SU-DHL-6 (cell line): ENCODE measurements at regions not wholly inside any gene's neighbourhood (a gene's known extent, or its start where the extent isn't known, plus 50 kb on each side); places are given as distances from the start of the nearest gene placed in this dataset.

Experiments
- CTCF ChIP-seq: fragments of 200-600 bp; sonication (generic); IDR thresholded peaks from one replicate; pipeline ENCODE4 v1.5.1; 2017; ENCODE audit warnings: antibody characterized with exemption, mild to moderate bottlenecking, low read length, moderate library complexity; ENCODE audit not compliant: insufficient read depth, poor library complexity, severe bottlenecking
- EZH2phosphoT487 ChIP-seq: fragments of 200-600 bp; sonication (generic), shearing (Covaris generic); conservative IDR thresholded peaks from 2 replicates; pipeline ENCODE4 v1.6.1; 2018; ENCODE audit warnings: mild to moderate bottlenecking, antibody characterized with exemption, low read length, moderate library complexity, mixed read lengths

- TF ChIP-seq CTCF = no peak
- no peak for TF ChIP-seq EZH2phosphoT487
Observed at GRCh38 chr2:234565842-234566619, 69.2 kb upstream of the ARL4C start.
